Stomach smooth muscle (tissue), 2 donors: ENCODE measurements at regions not wholly inside any gene's neighbourhood (a gene's known extent, or its start where the extent isn't known, plus 50 kb on each side); places are given as distances from the start of the nearest gene placed in this dataset.

Experiments used
- H3K27ac ChIP-seq: one replicate; pipeline ENCODE4 v1.7.0; 2013; ENCODE audit warnings: mild to moderate bottlenecking, low read length, inconsistent platforms
- H3K27me3 ChIP-seq, 2 donors: one replicate each; pipeline ENCODE4 v1.7.0; 2013; ENCODE audit warnings: low read length in 2 of 2; ENCODE audit not compliant: insufficient read depth in 2 of 2, control insufficient read depth in 1 of 2
- H3K36me3 ChIP-seq, 2 donors: one replicate each; pipeline ENCODE4 v1.7.0; 2013; ENCODE audit warnings: low read length in 2 of 2; ENCODE audit not compliant: control insufficient read depth in 2 of 2, insufficient read depth in 2 of 2
- H3K4me1 ChIP-seq: one replicate; pipeline ENCODE4 v1.7.0; 2013; ENCODE audit warnings: low read length; ENCODE audit not compliant: control insufficient read depth, insufficient read depth
- H3K4me3 ChIP-seq, 2 donors: one replicate each; pipeline ENCODE4 v1.7.0; 2013; ENCODE audit warnings: low read length in 2 of 2
- H3K9ac ChIP-seq, 2 donors: one replicate each; pipeline ENCODE4 v1.7.0; 2013; ENCODE audit warnings: low read length in 2 of 2, mild to moderate bottlenecking in 1 of 2
- H3K9me3 ChIP-seq, 2 donors: one replicate each; pipeline ENCODE4 v1.7.0; 2013; ENCODE audit warnings: low read length in 2 of 2; ENCODE audit not compliant: control insufficient read depth in 2 of 2
- donor health status: healthy.
- donor health status: Pancreatic carcinoma.

- Histone ChIP-seq H3K36me3 (no peaks in the 10 kb centered on the region), H3K27me3 (peaks cover 0 to 6% of the 10 kb centered on the region in 2 donors), H3K9me3 (no peaks in the 10 kb centered on the region), H3K4me3 (no peak overlapping the region), H3K4me1 (no peaks in the 10 kb centered on the region), H3K9ac (no peak overlapping the region), H3K27ac (no peak overlapping the region)
Measured at GRCh38 chr15:92268900-92269299, 124.8 kb upstream of the ST8SIA2 start.

GRCh38 chr15:92271179-92271578 is 122.5 kb upstream of the ST8SIA2 start:
- no peaks in the 10 kb centered on the region for H3K4me1 ChIP-seq
- no peak overlapping the region for H3K27ac ChIP-seq
- peaks cover 0 to 6% of the 10 kb centered on the region in 2 donors for H3K27me3 ChIP-seq
- no peaks in the 10 kb centered on the region for H3K36me3 ChIP-seq
- H3K9ac ChIP-seq, result no peak overlapping the region
- no peaks in the 10 kb centered on the region for H3K9me3 ChIP-seq
- H3K4me3 ChIP-seq, result no peak overlapping the region

GRCh38 chr15:92272106-92272505 is 121.6 kb upstream of the ST8SIA2 start:
- Histone ChIP-seq H3K27me3 (peaks cover 0 to 4% of the 10 kb centered on the region in 2 donors), H3K9me3 (no peaks in the 10 kb centered on the region), H3K4me1 (no peaks in the 10 kb centered on the region), H3K9ac (no peak overlapping the region), H3K36me3 (no peaks in the 10 kb centered on the region), H3K4me3 (no peak overlapping the region), H3K27ac (no peak overlapping the region)

GRCh38 chr15:92273286-92273685 is 120.4 kb upstream of the ST8SIA2 start:
- Histone ChIP-seq H3K36me3 (no peaks in the 10 kb centered on the region), H3K9me3 (no peaks in the 10 kb centered on the region), H3K27me3 (peaks cover 0 to 2% of the 10 kb centered on the region in 2 donors), H3K27ac (no peak overlapping the region), H3K9ac (no peak overlapping the region), H3K4me1 (no peaks in the 10 kb centered on the region), H3K4me3 (no peak overlapping the region)

- Histone ChIP-seq H3K27ac (no peak overlapping the region), H3K4me1 (no peaks in the 10 kb centered on the region)
Measured at GRCh38 chr15:92273723-92274122, 120.0 kb upstream of the ST8SIA2 start.

GRCh38 chr15:92277776-92278175 is 115.9 kb upstream of the ST8SIA2 start:
- no peaks in the 10 kb centered on the region for H3K36me3 ChIP-seq
- H3K9me3 ChIP-seq, result no peaks in the 10 kb centered on the region
- no peaks in the 10 kb centered on the region for H3K4me1 ChIP-seq
- no peak overlapping the region for H3K27ac ChIP-seq
- no peak overlapping the region for H3K4me3 ChIP-seq
- no peak overlapping the region for H3K9ac ChIP-seq
- H3K27me3 ChIP-seq, result peaks cover 0 to 2% of the 10 kb centered on the region in 2 donors

More at GRCh38 chr15:92273723-92274122, 120.0 kb upstream of the ST8SIA2 start:
- Histone ChIP-seq H3K9ac (no peak overlapping the region), H3K9me3 (no peaks in the 10 kb centered on the region), H3K4me3 (no peak overlapping the region), H3K27me3 (peaks cover 0 to 2% of the 10 kb centered on the region in 2 donors), H3K36me3 (no peaks in the 10 kb centered on the region)

GRCh38 chr15:92283813-92284212 is 109.9 kb upstream of the ST8SIA2 start:
- Histone ChIP-seq H3K9me3 (no peaks in the 10 kb centered on the region), H3K4me1 (no peaks in the 10 kb centered on the region), H3K9ac (no peak overlapping the region)

GRCh38 chr15:92288755-92289154 is 104.9 kb upstream of the ST8SIA2 start:
- no peak overlapping the region for H3K4me3 ChIP-seq
- no peak overlapping the region for H3K27ac ChIP-seq
- no peak overlapping the region for H3K9ac ChIP-seq

More at GRCh38 chr15:92283813-92284212, 109.9 kb upstream of the ST8SIA2 start:
- no peak overlapping the region for H3K27ac ChIP-seq
- H3K36me3 ChIP-seq, result no peaks in the 10 kb centered on the region
- no peak overlapping the region for H3K4me3 ChIP-seq
- no peaks in the 10 kb centered on the region for H3K27me3 ChIP-seq

GRCh38 chr15:92289733-92290132 is 103.9 kb upstream of the ST8SIA2 start:
- Histone ChIP-seq H3K4me1 (no peaks in the 10 kb centered on the region), H3K4me3 (no peak overlapping the region), H3K27me3 (peaks cover 0 to 4% of the 10 kb centered on the region in 2 donors), H3K27ac (no peak overlapping the region), H3K9me3 (no peaks in the 10 kb centered on the region), H3K9ac (no peak overlapping the region), H3K36me3 (no peaks in the 10 kb centered on the region)

More at GRCh38 chr15:92288755-92289154, 104.9 kb upstream of the ST8SIA2 start:
- Histone ChIP-seq H3K9me3 (no peaks in the 10 kb centered on the region), H3K36me3 (no peaks in the 10 kb centered on the region), H3K27me3 (peaks cover 0 to 4% of the 10 kb centered on the region in 2 donors), H3K4me1 (no peaks in the 10 kb centered on the region)

GRCh38 chr15:92290359-92290992 is 103.2 kb upstream of the ST8SIA2 start:
- H3K4me3 ChIP-seq, result no peak overlapping the region

GRCh38 chr15:92291900-92292299 is 101.8 kb upstream of the ST8SIA2 start:
- Histone ChIP-seq H3K27ac (no peak overlapping the region), H3K36me3 (no peaks in the 10 kb centered on the region), H3K9me3 (no peaks in the 10 kb centered on the region), H3K27me3 (peaks cover 0 to 4% of the 10 kb centered on the region in 2 donors), H3K4me1 (no peaks in the 10 kb centered on the region), H3K4me3 (no peak overlapping the region), H3K9ac (no peak overlapping the region)

More at GRCh38 chr15:92290359-92290992, 103.2 kb upstream of the ST8SIA2 start:
- Histone ChIP-seq H3K4me1 (no peaks in the 10 kb centered on the region), H3K27ac (no peak overlapping the region), H3K9ac (no peak overlapping the region), H3K9me3 (no peaks in the 10 kb centered on the region), H3K27me3 (peaks cover 0 to 4% of the 10 kb centered on the region in 2 donors), H3K36me3 (no peaks in the 10 kb centered on the region)
